Peyer's patch (tissue), 4 donors: ENCODE measurements at regions not wholly inside any gene's neighbourhood (a gene's known extent, or its start where the extent isn't known, plus 50 kb on each side); places are given as distances from the start of the nearest gene placed in this dataset.

ENCODE experiments used
- DNase-seq, 3 donors: peaks; one replicate each; pipeline ENCODE4 v3.0.0-alpha.2; 2017 to 2019
- H3K27ac ChIP-seq, 4 donors: fragments of 200-600 bp; sonication (generic); one replicate each; pipeline ENCODE4 v1.5.1; 2016 to 2019
- H3K27me3 ChIP-seq, 2 donors: fragments of 200-600 bp; sonication (generic); one replicate each; pipeline ENCODE4 v1.5.1; 2019
- H3K36me3 ChIP-seq, 3 donors: fragments of 200-600 bp; sonication (generic); one replicate each; pipeline ENCODE4 v1.5.1; 2016 to 2019
- H3K4me1 ChIP-seq, 4 donors: fragments of 200-600 bp; sonication (generic); one replicate each; pipeline ENCODE4 v1.5.1; 2016 to 2019
- H3K4me3 ChIP-seq, 4 donors: fragments of 200-600 bp; sonication (generic); 1 replicate in 3 of 4; 2 replicates in 1 of 4; pipeline ENCODE4 v1.5.1; 2016 to 2019; ENCODE audit warnings: mild to moderate bottlenecking in 1 of 4
- H3K9me3 ChIP-seq, 4 donors: fragments of 200-600 bp; sonication (generic); one replicate each; pipeline ENCODE4 v1.5.1; 2016 to 2019; ENCODE audit warnings: mild to moderate bottlenecking in 1 of 4
- CTCF ChIP-seq, 6 experiments: fragments of 450-650 bp in 4 of 6; fragments of 200-600 bp in 2 of 6; sonication (generic) in 1 of 6; IDR thresholded peaks; one replicate each; pipeline ENCODE4 v1.5.1; 2017 to 2019; ENCODE audit warnings: antibody characterized with exemption in 6 of 6, mild to moderate bottlenecking in 3 of 6, moderate library complexity in 1 of 6
- POLR2A ChIP-seq, 2 donors: fragments of 450-650 bp; IDR thresholded peaks; one replicate each; pipeline ENCODE4 v1.5.1; 2017; ENCODE audit warnings: antibody characterized with exemption in 2 of 2, mild to moderate bottlenecking in 2 of 2, moderate library complexity in 2 of 2

- TF ChIP-seq POLR2A (IDR thresholded peaks at IDR 0.05): no peak
- TF ChIP-seq CTCF (IDR thresholded peaks at IDR 0.05): no peak
- Histone ChIP-seq H3K27me3 (no peaks in the 10 kb centered on the region), H3K4me3 (no peak overlapping the region), H3K9me3 (no peaks in the 10 kb centered on the region), H3K4me1 (no peaks in the 10 kb centered on the region), H3K27ac (no peak overlapping the region), H3K36me3 (no peaks in the 10 kb centered on the region)
- DNase-seq: no peak
Observed at GRCh38 chr13:78777396-78777795, 118.4 kb upstream of the OBI1 start.

GRCh38 chr13:78772933-78773332, 114.0 kb upstream of the OBI1 start:
- no peak overlapping the region for H3K27ac ChIP-seq
- no peak overlapping the region for H3K4me3 ChIP-seq
- no peaks in the 10 kb centered on the region for H3K4me1 ChIP-seq
- no peak for DNase-seq
- H3K27me3 ChIP-seq: no peaks in the 10 kb centered on the region
- H3K36me3 ChIP-seq: no peaks in the 10 kb centered on the region
- TF ChIP-seq POLR2A (IDR thresholded peaks at IDR 0.05): no peak
- no peak for TF ChIP-seq CTCF (IDR thresholded peaks at IDR 0.05)
- H3K9me3 ChIP-seq: no peaks in the 10 kb centered on the region

GRCh38 chr13:78770601-78771000, 111.6 kb upstream of the OBI1 start:
- no peaks in the 10 kb centered on the region for H3K9me3 ChIP-seq
- H3K27ac ChIP-seq: no peak overlapping the region
- no peak for DNase-seq
- no peak overlapping the region for H3K4me3 ChIP-seq
- H3K36me3 ChIP-seq: no peaks in the 10 kb centered on the region
- no peaks in the 10 kb centered on the region for H3K4me1 ChIP-seq
- TF ChIP-seq CTCF (IDR thresholded peaks at IDR 0.05): no peak
- no peak for TF ChIP-seq POLR2A (IDR thresholded peaks at IDR 0.05)
- H3K27me3 ChIP-seq: no peaks in the 10 kb centered on the region

GRCh38 chr13:78768950-78769349, 110.0 kb upstream of the OBI1 start:
- Histone ChIP-seq H3K4me3 (no peak overlapping the region), H3K36me3 (no peaks in the 10 kb centered on the region), H3K9me3 (no peaks in the 10 kb centered on the region), H3K27ac (no peak overlapping the region), H3K27me3 (no peaks in the 10 kb centered on the region), H3K4me1 (no peaks in the 10 kb centered on the region)
- no peak for DNase-seq
- TF ChIP-seq CTCF (IDR thresholded peaks at IDR 0.05) (no peak), POLR2A (IDR thresholded peaks at IDR 0.05) (no peak)

- H3K4me1 ChIP-seq: no peaks in the 10 kb centered on the region
- H3K27ac ChIP-seq: no peak overlapping the region
- no peak for TF ChIP-seq CTCF (IDR thresholded peaks at IDR 0.05)
- no peak for TF ChIP-seq POLR2A (IDR thresholded peaks at IDR 0.05)
- DNase-seq: no peak
- H3K27me3 ChIP-seq: no peaks in the 10 kb centered on the region
- H3K4me3 ChIP-seq: no peak overlapping the region
- H3K9me3 ChIP-seq: no peaks in the 10 kb centered on the region
- H3K36me3 ChIP-seq: no peaks in the 10 kb centered on the region
Observed at GRCh38 chr13:78764665-78765064, 105.7 kb upstream of the OBI1 start.

- no peak for TF ChIP-seq POLR2A (IDR thresholded peaks at IDR 0.05)
- no peak for TF ChIP-seq CTCF (IDR thresholded peaks at IDR 0.05)
- Histone ChIP-seq H3K4me1 (no peaks in the 10 kb centered on the region), H3K9me3 (no peaks in the 10 kb centered on the region), H3K27me3 (no peaks in the 10 kb centered on the region), H3K36me3 (no peaks in the 10 kb centered on the region), H3K27ac (no peak overlapping the region), H3K4me3 (no peak overlapping the region)
- no peak for DNase-seq
Observed at GRCh38 chr13:78762825-78763224, 103.9 kb upstream of the OBI1 start.
